Kidney epithelial cell (primary cell): ENCODE measurements at regions not wholly inside any gene's neighbourhood (a gene's known extent, or its start where the extent isn't known, plus 50 kb on each side); places are given as distances from the start of the nearest gene placed in this dataset.
A peak's percentile ranks its signal among the peaks of the same experiment; 100 is the strongest.

Source experiments
- DNase-seq: peaks from one replicate; pipeline ENCODE4 v3.0.0-alpha.2; 2010; ENCODE audit warnings: low read depth
- H3K27me3 ChIP-seq: 2 replicates; pipeline ENCODE4 v1.6.0; 2011; ENCODE audit warnings: low read length; ENCODE audit not compliant: control insufficient read depth, insufficient read depth
- H3K36me3 ChIP-seq: 2 replicates; pipeline ENCODE4 v1.5.1; 2011; ENCODE audit warnings: low read length; ENCODE audit not compliant: control insufficient read depth, insufficient read depth
- H3K4me3 ChIP-seq: 2 replicates; pipeline ENCODE4 v1.5.1; 2011; ENCODE audit warnings: low read depth, mild to moderate bottlenecking, control low read depth, low read length
- TF ChIP-seq, protein P1 (sequence below): IDR thresholded peaks from 2 replicates; pipeline ENCODE4 v1.5.1; 2011; ENCODE audit warnings: mild to moderate bottlenecking, moderate library complexity, low read length, control low read depth, inconsistent platforms; ENCODE audit not compliant: insufficient read depth, poor library complexity, severe bottlenecking

GRCh38 chr4:81631958-81632441, 160.3 kb upstream of the RASGEF1B start:
- H3K4me3 ChIP-seq = no peak overlapping the region
- no peaks in the 10 kb centered on the region for H3K27me3 ChIP-seq
- no peaks in the 10 kb centered on the region for H3K36me3 ChIP-seq
- peak; percentile 100 for DNase-seq
- TF ChIP-seq, protein P1, sequence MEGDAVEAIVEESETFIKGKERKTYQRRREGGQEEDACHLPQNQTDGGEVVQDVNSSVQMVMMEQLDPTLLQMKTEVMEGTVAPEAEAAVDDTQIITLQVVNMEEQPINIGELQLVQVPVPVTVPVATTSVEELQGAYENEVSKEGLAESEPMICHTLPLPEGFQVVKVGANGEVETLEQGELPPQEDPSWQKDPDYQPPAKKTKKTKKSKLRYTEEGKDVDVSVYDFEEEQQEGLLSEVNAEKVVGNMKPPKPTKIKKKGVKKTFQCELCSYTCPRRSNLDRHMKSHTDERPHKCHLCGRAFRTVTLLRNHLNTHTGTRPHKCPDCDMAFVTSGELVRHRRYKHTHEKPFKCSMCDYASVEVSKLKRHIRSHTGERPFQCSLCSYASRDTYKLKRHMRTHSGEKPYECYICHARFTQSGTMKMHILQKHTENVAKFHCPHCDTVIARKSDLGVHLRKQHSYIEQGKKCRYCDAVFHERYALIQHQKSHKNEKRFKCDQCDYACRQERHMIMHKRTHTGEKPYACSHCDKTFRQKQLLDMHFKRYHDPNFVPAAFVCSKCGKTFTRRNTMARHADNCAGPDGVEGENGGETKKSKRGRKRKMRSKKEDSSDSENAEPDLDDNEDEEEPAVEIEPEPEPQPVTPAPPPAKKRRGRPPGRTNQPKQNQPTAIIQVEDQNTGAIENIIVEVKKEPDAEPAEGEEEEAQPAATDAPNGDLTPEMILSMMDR = no peak

GRCh38 chr4:81629366-81629765, 157.7 kb upstream of the RASGEF1B start:
- Histone ChIP-seq H3K27me3 (no peaks in the 10 kb centered on the region), H3K4me3 (no peak overlapping the region), H3K36me3 (no peaks in the 10 kb centered on the region)
- TF ChIP-seq, protein P1 = no peak
- DNase-seq = no peak

DNA sequence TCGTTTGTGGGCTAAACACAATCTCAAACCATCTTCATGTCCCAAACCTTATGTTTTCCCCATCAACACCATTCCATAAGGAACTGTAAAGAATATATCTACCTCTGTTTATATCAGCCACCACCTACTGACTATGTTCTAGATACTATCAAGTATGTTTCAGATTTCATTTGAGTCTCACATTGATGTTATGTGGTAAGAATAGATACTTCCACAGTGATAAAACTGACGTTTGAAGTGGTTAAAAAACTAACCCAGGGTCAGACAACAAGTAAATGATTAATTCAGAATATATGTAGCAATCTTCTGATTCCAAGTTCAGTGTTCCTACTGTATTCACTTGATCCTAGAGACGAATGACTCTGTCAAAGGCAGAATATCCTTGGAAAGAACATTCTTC, 156.8 kb upstream of the RASGEF1B start:
- TF ChIP-seq, protein P1 = no peak
- Histone ChIP-seq H3K27me3 (no peaks in the 10 kb centered on the region), H3K36me3 (no peaks in the 10 kb centered on the region), H3K4me3 (no peak overlapping the region)
- no peak for DNase-seq

GRCh38 chr4:81627590-81627989, 155.9 kb upstream of the RASGEF1B start:
- no peak for DNase-seq
- H3K4me3 ChIP-seq = no peak overlapping the region
- no peaks in the 10 kb centered on the region for H3K36me3 ChIP-seq
- TF ChIP-seq, protein P1 = no peak
- no peaks in the 10 kb centered on the region for H3K27me3 ChIP-seq

GRCh38 chr4:81626851-81627250, 155.1 kb upstream of the RASGEF1B start:
- Histone ChIP-seq H3K27me3 (no peaks in the 10 kb centered on the region), H3K4me3 (no peak overlapping the region), H3K36me3 (no peaks in the 10 kb centered on the region)
- no peak for DNase-seq
- TF ChIP-seq, protein P1 = no peak
